HS-5 (cell line): ENCODE measurements at regions not wholly inside any gene's neighbourhood (a gene's known extent, or its start where the extent isn't known, plus 50 kb on each side); places are given as distances from the start of the nearest gene placed in this dataset.
"Not testable (repeated sequence)": the region's sequence is repeated elsewhere in the genome, so short reads cannot be mapped to it uniquely, and the experiment has no call there.

Experiments used
- DNase-seq: peaks from one replicate; pipeline ENCODE4 v3.0.0-alpha.2; 2012; ENCODE audit warnings: low read depth

DNA sequence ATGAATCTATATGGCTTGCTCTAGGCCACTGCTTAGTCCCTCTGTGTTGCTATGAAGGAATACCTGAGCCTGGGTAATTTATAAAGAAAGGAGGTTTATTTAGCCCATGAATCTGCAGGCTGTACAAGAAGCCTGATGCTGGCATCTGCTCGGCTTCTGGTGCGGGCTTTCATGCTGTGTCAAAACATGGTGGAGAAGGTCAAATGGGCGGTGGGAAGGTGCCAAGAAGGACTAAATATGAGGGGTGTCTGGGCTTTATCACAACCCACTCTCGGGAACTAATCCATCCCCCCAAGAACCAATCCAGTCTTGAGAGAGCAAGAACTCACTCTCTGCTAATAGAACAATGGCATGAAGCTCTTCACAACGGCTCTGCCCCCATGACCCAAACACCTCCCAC lies 481.6 kb downstream of the EIPR1 start:
- DNase-seq = no peak

DNA sequence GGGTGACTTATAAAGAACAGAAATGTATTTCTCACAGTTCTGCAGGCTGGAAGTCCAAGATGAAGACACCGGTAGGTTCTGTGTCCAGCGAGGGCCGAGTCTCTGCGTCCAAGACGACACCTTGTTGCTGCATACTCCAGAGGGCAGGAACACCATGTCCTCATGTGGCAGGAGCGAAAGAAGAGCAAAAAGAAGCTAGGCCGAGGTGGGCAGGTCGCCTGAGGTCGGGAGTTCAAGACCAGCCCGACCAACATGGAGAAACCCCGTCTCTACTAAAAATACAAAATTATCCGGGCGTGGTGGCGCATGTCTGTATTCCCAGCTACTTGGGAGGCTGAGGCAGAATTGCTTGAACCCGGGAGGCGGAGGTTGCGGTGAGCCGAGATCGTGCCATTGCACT lies 483.6 kb downstream of the EIPR1 start:
- not testable (repeated sequence) for DNase-seq

DNA sequence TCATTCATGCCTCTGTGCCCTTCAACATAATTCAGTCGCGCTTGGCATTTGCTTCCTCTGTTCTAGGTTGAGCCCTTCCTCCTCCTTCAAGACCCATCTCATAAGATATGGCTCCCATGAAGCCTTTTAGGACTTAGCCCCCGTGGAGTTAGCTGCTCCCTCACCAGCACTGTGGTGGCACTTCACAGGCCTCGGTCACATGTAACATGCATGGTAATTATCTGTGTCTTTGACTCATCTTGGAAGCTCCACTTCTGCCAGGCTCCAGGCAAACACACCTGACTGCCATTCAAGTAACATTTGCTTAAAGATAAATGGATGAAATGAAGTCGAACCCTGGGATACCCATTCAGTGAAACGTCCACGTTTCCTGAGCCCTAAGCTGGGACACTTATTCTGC lies 484.7 kb downstream of the EIPR1 start:
- no peak for DNase-seq

DNA sequence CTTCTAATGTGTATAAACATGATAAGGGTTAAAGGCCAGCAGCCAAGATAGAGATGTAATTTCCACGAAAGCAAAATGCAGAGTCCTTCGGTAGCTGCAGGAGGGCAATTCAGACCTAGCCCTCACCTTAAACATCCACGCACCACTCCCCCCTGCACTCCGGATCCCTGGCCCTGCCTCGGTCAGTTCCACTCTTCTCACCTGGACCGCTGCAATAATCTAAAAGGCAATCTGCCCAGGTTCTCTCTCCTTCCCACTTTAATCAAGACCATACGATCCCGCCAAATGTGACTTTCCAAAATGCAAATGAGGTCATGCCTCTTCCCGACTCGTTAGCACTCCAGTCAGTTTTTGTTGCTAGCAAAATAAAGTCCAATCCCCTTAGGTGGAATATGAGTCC lies 485.2 kb downstream of the EIPR1 start:
- no peak for DNase-seq

DNA sequence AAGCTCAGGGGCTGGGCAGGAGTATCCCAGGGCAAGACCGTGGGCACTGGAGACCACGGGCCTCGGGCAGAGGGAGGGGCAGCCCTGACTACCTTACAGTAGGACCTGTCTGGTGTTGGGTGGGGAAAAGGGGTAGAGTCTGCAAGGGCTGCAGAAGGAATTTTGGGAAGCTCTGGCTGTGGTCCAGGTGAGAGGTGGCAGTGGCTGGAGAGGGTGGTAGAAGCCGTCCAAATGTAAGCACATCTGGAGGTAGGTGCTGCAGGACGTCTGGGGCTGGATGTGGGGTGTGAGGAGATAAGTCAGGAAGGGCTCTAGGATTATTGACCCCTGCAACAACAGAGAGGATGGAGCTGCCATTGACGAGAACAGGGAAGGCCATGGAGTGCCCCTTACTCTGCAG lies 486.7 kb downstream of the EIPR1 start:
- no peak for DNase-seq

DNA sequence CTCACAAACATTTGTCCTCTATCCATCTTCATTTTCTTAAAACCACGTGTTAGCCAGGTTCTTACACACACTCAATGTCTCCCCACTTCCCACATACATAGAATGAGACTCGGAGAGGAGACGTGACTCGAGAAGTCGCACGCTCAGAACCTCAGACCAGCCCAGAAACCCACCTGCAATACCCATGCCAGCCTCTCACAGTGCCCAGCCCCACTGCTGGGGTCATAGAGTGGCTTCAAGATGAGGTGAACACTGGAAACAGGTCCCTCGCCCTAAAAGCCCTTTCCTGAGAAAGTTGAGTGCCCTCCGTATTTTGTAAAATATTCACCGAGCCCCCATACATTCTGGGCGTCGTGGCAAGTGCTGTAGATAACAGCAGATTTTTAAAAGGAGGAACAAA lies 487.4 kb downstream of the EIPR1 start:
- no peak for DNase-seq

DNA sequence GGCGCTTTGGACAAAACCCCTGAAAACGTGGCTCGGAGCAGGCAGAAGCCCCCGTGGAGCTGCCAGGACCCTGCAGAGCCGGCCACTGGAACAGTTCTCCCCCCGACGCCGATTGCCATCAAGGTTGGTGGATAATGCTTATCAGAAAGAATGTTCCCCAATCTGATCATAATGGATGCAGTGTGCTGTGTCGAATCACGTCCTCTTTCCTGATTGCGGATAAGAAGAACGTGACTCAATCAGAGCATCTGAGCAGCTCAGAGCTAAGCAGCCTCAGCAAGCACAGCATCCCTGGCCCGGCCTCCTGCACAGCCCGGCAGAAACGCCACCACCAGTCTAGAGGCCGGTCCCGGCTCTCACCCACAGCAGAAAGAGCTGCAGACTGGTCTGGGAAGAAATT lies 488.0 kb downstream of the EIPR1 start:
- DNase-seq = no peak

DNA sequence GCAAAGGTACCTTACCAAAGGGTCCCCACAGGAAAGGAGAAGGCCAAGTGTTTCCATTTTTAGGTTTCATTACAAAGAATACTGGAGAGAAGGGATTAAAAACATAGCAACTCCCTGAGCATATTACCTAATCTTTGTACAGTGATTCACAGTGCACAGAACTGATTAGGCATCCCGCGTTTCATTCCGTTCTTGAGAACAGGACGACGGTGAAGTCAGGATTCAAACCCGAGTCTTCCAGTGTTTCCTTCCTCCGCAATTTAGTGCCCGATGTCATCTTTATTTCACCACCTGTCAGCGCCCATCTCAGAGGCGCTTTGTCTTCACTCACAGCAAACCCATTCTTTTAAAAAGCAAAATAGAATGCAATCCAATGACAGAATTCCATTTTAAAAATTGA lies 488.5 kb downstream of the EIPR1 start:
- no peak for DNase-seq

DNA sequence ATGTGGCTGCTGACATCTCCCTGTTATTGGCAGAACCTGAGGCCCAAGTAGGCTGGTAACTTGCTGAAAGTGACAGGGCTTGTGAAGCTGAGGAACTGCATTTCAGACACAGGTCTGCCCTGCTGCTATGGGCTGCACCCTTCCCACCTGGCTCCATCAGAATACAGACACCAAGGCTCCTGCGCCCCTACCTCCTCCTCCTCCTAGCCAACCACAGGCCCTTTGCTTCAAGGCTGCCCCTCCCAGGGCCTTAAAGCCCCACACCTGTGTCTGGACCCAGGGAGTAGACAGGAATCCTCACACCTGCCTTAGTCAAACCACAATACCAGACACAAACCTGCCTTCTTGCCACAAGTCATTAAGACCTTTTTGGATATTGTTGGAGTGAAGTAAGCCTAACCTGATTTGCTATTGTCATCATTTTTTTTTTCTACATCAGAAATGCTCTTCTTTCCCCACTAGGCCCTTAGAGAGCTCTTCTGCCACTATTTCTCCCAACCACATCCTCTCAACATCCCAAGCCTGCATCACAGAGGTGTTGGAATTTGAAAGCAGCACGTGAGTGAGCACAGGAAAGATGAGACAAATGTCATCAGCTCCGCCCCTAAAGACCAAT lies 489.7 kb downstream of the EIPR1 start:
- DNase-seq = no peak

DNA sequence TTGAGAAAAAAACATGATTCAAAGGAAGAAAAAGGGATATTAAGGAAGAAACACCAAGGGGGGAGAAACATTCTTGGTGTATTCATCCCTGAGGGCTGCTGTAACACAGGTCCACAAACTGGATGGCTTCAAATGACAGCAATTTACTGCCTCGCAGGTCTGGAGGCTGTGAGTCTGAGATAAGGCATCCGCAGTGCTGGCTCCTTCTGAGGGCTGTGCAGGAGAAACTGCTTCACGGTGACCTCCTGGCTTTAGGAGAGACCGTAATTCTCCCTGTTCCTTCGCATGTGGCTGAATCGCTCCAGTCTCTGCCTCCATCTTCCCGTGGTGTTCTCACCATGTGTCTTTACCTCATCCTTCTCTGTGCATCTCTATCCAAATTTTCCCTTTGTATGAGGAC lies 490.7 kb downstream of the EIPR1 start:
- no peak for DNase-seq

DNA sequence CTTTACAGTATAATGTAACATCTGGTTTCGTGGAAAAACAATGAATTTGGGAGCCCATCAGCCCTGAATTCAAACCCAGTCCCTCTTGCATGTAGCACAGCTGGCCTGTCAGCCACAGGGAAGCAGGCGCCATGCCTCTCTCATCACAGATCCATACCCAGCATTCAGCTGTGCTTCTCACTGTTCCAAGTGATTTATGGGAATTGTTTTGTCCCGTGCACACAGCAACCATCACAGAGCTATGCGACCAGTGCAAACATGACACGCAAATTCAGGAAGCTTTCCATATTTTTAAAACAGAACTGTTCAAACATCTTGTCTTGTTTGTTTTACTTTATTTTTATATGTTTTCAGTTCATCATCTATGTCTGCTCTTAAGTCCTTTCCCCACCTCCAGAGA lies 496.1 kb downstream of the EIPR1 start:
- DNase-seq = no peak

DNA sequence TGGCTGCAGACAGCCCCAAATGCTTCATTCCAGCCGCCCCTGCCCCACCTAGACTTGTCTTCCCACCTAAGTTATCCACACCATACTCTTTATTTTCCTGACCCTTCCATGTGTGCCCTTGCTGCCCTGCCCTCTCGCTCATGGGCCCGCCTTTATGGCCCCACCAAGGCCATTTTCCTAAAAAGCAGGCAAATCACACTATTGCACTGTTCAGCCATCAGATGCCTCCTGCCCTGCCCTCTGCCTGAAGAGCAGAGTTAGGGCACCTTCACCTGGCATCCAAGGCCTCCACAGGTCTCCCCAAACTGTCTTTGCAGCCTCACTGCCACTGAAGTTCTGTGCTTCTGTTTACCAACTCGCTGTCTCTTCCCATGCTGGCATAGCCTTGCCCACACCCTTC lies 496.7 kb downstream of the EIPR1 start:
- no peak for DNase-seq

DNA sequence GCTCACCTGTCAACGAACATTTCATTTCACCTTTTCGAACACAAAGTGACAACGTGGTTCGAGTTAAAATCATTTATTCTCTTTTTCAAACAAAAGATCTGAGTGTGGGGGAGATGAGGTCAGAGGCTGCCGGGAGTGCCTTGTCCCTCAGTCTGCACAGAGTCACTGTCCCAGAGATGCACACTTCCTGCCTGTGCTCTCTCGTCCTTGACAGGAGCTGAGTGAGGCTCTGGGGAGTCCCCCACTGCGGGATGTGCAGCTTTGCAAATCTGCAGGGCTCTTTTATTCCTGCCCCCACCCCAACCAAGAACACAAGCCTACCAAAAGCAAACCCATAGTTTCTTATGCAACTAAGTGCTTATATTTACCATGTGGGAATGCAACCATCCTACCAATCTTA lies 497.8 kb downstream of the EIPR1 start:
- DNase-seq = no peak

DNA sequence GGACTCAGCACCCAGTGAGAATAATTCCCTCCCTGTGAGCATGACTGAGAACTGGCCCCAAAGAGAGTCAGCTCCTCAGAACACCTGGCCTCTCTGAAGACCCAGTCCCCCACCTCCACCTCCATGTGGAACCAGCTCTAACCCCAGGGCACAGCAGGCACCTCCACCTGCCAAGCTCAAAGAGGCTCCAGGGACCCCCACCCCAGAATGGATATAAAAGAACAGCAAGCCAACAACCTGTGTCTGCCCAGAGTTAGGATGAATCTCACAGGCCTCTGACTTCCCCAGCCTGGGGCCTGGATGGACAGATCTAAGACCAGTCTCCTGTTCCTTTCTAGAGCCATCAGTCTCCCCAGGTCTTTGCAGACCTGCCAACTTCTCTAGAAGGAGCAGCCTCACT lies 498.5 kb downstream of the EIPR1 start:
- DNase-seq = no peak

DNA sequence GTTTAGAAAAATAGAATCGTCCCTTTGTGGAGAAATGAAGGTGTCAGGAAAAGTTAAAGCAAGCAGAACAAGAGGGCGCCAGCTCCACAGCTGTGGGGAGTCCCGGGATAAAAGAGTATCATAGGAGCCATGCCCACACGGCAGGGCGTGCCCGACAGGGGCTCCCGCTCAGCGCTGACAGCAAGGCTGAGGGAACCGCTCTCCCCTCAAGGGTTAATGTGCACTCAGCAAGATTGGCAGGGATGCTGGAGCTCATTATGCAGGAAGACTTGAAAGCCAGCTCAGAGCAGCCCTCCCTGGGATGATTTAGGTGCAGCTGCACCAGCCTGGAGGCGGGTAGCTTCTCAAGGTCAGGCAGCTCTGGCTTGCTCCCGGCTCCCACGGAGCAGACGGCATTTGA lies 500.2 kb downstream of the EIPR1 start:
- no peak for DNase-seq

DNA sequence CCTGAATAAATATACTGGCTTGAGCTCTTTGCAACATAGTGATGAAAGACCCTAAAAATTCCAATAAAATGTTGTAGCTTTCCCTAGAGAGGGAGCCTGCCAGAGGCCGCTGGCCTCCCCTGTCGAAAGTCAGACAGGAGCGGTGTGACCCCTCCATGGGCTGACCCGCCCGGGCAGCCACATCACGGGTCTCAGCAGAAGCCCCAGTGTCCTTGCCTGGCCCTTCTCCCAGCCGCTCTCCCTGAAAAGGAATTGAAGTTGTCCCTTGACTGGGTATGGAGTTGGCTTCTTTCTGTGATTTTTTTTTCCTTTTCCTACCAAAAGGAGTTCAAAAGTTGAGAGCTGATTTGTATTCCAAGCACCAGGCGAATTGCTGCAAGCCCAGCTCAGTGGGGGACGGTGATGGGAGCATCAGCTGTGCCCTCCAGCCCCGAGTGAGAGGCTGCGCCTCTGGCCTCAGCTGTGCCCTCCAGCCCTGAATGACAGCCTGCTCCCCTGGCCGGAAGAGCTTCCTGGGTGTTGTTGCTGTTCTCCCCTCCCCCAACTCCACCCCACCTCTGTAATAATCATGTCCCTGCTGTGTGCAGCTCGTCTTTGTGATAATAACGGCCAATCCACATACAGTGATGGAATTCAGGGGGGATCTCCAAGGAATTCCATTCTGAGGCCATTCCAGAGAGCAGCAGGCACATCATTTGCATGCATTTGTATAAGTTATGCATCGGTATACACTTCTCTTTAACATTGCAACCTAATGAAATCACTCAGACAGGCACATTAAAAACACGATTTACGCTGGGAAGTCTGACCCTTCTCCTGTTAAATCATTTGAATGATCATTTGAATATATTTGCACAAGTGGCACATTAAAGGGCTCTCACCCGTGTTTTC lies 501.0 kb downstream of the EIPR1 start:
- DNase-seq = no peak

DNA sequence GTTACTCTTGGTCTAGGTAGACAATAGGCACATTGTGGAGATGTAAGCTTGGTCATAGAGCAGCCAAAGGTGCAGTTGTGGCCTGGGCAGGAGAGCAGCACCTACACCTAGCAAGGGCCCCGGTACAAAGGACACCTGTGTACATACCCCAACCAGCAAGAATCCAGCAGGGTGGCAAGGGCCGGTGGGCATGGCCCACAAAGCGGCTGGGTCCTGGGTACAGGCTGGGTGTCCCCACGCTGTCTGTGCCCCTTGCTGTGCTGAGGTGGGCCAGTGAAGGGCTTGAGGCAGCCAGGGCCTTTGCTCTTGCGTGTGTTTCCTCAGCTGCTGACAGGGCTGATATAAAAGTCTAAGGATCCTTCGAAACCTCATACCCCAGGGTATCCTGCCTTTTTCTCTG lies 501.8 kb downstream of the EIPR1 start:
- no peak for DNase-seq

DNA sequence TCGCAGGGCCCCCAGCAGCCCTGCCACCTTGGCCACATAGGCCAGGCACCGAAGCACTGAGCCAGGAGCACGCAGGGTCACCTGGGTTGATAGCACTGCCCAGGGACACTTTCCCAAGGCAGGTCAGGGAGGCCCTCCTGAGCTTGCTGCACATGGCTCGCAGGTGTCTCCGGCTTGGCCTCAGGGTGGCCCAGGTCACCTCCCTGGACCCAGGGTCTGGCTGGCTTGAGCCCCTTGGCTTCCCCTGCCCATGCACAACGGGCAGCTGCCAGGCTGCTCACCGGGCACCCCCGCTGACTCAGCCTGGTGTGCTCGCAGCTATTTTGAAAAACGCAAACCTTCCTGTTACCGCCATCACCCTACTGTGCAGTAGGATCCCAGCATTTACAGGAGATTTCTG lies 502.3 kb downstream of the EIPR1 start:
- no peak for DNase-seq

DNA sequence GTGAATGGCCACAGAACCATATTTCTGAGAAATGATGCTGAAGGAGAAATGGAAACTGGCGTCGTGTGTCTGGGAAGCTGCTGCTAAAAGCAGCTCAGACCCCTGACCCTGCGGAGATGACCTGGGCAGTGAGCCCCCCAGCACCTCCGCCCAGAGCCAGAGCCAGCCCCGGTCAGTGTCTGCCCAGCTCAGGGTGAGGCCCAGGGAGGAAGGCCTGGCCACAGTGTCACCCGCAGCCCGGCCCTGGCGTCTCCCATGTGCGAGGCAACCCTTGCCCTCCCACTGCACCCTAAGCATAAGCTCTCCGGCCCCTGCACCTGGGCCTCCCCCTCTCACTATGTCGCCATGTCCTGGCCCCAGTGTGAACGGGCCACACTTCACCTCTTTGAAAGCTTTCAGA lies 502.8 kb downstream of the EIPR1 start:
- DNase-seq = no peak

DNA sequence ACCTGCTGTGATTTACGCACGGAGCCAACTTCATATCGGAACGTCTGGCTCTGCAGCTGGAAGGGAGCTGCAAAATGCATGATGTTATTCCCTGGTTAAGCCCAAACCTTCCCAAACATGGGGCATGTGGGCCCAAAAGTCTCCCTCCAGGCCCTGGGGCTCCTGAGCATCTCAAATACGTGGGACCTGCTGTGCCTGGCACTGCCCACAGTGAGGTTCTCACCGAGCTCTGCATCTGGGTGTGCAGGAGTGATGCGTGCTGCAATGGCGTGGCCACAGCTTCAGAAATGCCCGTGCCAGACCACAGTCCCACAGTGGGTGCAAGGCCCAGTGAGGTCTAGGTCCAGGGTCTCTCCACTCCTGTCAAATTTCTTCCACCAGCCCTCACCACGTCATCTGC lies 503.3 kb downstream of the EIPR1 start:
- DNase-seq = no peak

DNA sequence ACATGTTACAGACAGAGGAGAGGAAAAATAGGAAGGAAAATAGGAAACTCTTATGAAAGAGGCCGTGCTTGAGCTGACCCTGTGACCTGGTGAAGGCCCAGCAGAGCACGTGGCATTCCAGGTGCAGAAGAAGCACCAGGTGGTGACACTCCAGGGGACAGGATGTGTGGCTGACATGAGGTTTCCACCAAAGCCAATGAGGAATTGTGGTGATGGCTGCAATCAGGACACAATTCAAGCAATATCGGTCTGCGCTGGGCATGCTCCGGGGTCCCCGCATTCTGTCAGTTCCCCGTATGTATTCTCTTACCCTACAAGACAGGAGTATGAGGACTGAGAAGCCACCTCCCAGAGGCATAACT lies 504.2 kb downstream of the EIPR1 start:
- no peak for DNase-seq

DNA sequence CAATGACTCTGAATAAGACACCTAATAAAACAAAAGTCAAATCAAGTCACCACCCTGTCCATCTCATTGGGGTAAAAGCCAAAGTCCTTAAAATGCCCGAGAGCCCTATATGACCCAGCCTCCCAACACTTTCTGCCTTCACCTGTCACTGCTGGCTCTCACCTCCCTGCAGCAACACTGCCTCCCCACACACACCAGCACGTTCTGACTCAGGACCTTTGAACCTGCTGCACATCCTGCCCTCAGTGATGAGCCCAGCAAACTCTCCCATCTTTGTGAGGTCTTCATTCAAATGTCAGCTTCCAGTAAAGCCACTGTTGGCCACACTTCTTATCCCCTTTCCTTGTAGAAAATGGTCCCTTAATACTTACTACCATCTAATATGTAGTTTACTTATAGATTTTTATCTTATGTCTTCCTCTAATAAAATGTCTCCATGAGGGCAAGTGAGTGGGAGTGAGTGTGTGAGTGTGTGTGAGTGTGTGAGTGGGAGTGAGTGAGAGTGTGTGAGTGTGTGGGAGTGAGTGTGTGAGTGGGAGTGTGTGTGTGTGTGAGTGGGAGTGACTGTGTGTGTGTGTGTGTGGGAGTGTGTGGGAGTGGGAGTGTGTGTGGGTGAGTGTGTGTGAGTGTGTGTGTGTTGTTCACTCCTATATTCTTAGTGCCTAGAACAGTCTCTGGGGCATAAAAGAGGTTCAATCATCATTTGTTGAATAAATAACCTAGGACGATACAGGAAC lies 504.7 kb downstream of the EIPR1 start:
- no peak for DNase-seq

DNA sequence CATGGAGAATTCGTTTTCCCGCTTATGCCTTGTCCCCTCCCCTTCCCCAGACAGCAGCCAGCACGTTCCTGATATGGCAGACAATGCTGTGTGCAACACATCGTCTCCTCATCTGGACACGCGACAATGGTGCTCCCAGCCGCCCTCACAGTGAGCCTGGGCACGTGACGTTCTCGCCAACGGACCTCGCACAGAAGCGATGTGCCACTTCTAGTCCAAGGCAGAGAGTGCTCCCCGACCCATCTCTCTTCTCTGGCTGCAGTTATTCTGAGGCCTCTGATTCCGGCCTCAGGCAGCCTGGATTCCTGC lies 505.4 kb downstream of the EIPR1 start:
- no peak for DNase-seq
